HL-60 (cell line): ENCODE measurements at regions not wholly inside any gene's neighbourhood (a gene's known extent, or its start where the extent isn't known, plus 50 kb on each side); places are given as distances from the start of the nearest gene placed in this dataset.

ENCODE experiments used
- DNase-seq, 2 experiments: peaks; one replicate each; pipeline ENCODE4 v3.0.0-alpha.2; 2010 to 2020; ENCODE audit warnings: low read depth in 1 of 2, low spot score in 1 of 2
- H3K27ac ChIP-seq: fragments of 250-450 bp; sonication (Bioruptor Pico); replicated peaks from 2 replicates; pipeline ENCODE4 v1.5.1; 2020; ENCODE audit warnings: mild to moderate bottlenecking, moderate library complexity
- H3K27me3 ChIP-seq: fragments of 250-450 bp; sonication (Bioruptor Pico); 2 replicates; pipeline ENCODE4 v1.5.1; 2021; ENCODE audit warnings: mild to moderate bottlenecking, moderate library complexity; ENCODE audit not compliant: insufficient read depth, poor library complexity, severe bottlenecking
- H3K4me3 ChIP-seq: replicated peaks from 2 replicates; pipeline ENCODE4 v1.5.1; 2011; ENCODE audit warnings: mild to moderate bottlenecking, control low read depth, low read length; ENCODE audit not compliant: insufficient read depth
- CTCF ChIP-seq: IDR thresholded peaks from one replicate; pipeline ENCODE4 v1.5.1; 2011; ENCODE audit warnings: low read length, control low read depth, inconsistent platforms; ENCODE audit not compliant: insufficient read depth
- GABPA ChIP-seq: IDR thresholded peaks from 2 replicates; pipeline ENCODE4 v1.6.1; 2012; ENCODE audit warnings: low read depth
- POLR2AphosphoS5 ChIP-seq: IDR thresholded peaks from 2 replicates; pipeline ENCODE4 v1.6.1; 2012; ENCODE audit warnings: low read depth
- REST ChIP-seq: IDR thresholded peaks from 2 replicates; pipeline ENCODE4 v1.6.1; 2012; ENCODE audit warnings: low read depth; ENCODE audit not compliant: insufficient replicate concordance
- SPI1 ChIP-seq: IDR thresholded peaks from 2 replicates; pipeline ENCODE4 v1.6.1; 2012; ENCODE audit warnings: low read depth, mild to moderate bottlenecking, borderline replicate concordance

- Histone ChIP-seq H3K27ac (no peak overlapping the region), H3K4me3 (no peak overlapping the region), H3K27me3 (no peaks in the 10 kb centered on the region)
- DNase-seq, result no peak
- TF ChIP-seq POLR2AphosphoS5 (no peak), SPI1 (no peak), CTCF (no peak), REST (no peak), GABPA (no peak)
Observed at GRCh38 chr4:182967403-182967802, 50.2 kb upstream of the DCTD start.
